Thyroid gland (tissue), 4 donors: ENCODE measurements at regions not wholly inside any gene's neighbourhood (a gene's known extent, or its start where the extent isn't known, plus 50 kb on each side); places are given as distances from the start of the nearest gene placed in this dataset.

ENCODE experiments used
- CTCF ChIP-seq, 6 experiments: fragments of 200-600 bp in 3 of 6; fragments of 450-650 bp in 3 of 6; sonication (generic) in 3 of 6; IDR thresholded peaks; one replicate each; pipeline ENCODE4 v1.5.1; 2016 to 2019; ENCODE audit warnings: antibody characterized with exemption in 6 of 6, mild to moderate bottlenecking in 2 of 6, inconsistent platforms in 1 of 6, moderate library complexity in 1 of 6
- POLR2A ChIP-seq, 2 donors: fragments of 450-650 bp; IDR thresholded peaks; one replicate each; pipeline ENCODE4 v1.6.1; 2017; ENCODE audit warnings: antibody characterized with exemption in 2 of 2, mild to moderate bottlenecking in 2 of 2, moderate library complexity in 1 of 2

- peak in 4 of 6 experiments; percentile 46 to 77 (median 53) for TF ChIP-seq CTCF (IDR thresholded peaks at IDR 0.05)
- no peak for TF ChIP-seq POLR2A (IDR thresholded peaks at IDR 0.05)
Observed at GRCh38 chr10:114876602-114877300, 55.2 kb downstream of the FHIP2A start.
